IPS DF 19.7 (cell line): ENCODE measurements at regions not wholly inside any gene's neighbourhood (a gene's known extent, or its start where the extent isn't known, plus 50 kb on each side); places are given as distances from the start of the nearest gene placed in this dataset.
"Not testable (repeated sequence)": the region's sequence is repeated elsewhere in the genome, so short reads cannot be mapped to it uniquely, and the experiment has no call there.

Experiments
- DNase-seq: peaks from one replicate; pipeline ENCODE4 v3.0.0-alpha.2; 2013; ENCODE audit warnings: low read depth, low spot score

- DNase-seq, result no peak
Measured at GRCh38 chr18:21928925-21929324, 188.3 kb downstream of the MIB1 start.

- no peak for DNase-seq
Measured at GRCh38 chr18:21930177-21930576, 189.6 kb downstream of the MIB1 start.

- peak; percentile 28 for DNase-seq
Measured at GRCh38 chr18:21933931-21934765, 193.6 kb downstream of the MIB1 start.

GRCh38 chr18:21934766-21935015, 194.1 kb downstream of the MIB1 start:
- DNase-seq, result no peak

GRCh38 chr18:21943456-21943855, 202.9 kb downstream of the MIB1 start:
- no peak for DNase-seq

- no peak for DNase-seq
Measured at GRCh38 chr18:21949326-21950015, 208.9 kb downstream of the MIB1 start.

- DNase-seq, result peak; percentile 9
Measured at GRCh38 chr18:21955757-21956652, 213.4 kb upstream of the GATA6 start.

GRCh38 chr18:21958263-21958662, 211.1 kb upstream of the GATA6 start:
- DNase-seq, result no peak

- DNase-seq, result no peak
Measured at GRCh38 chr18:21958707-21959450, 210.5 kb upstream of the GATA6 start.

GRCh38 chr18:21960189-21960588, 209.2 kb upstream of the GATA6 start:
- DNase-seq, result no peak

- DNase-seq, result no peak
Measured at GRCh38 chr18:21963336-21963735, 206.1 kb upstream of the GATA6 start.

- no peak for DNase-seq
Measured at GRCh38 chr18:21968338-21968737, 201.1 kb upstream of the GATA6 start.

GRCh38 chr18:21972281-21972680, 197.1 kb upstream of the GATA6 start:
- DNase-seq, result no peak

GRCh38 chr18:21975954-21976353, 193.4 kb upstream of the GATA6 start:
- not testable (repeated sequence) for DNase-seq

- no peak for DNase-seq
Measured at GRCh38 chr18:21978546-21979170, 190.7 kb upstream of the GATA6 start.

- no peak for DNase-seq
Measured at GRCh38 chr18:21979171-21979560, 190.2 kb upstream of the GATA6 start.

GRCh38 chr18:21979759-21980158, 189.6 kb upstream of the GATA6 start:
- DNase-seq, result no peak

- no peak for DNase-seq
Measured at GRCh38 chr18:21980744-21981143, 188.6 kb upstream of the GATA6 start.

- not testable (repeated sequence) for DNase-seq
Measured at GRCh38 chr18:21981489-21981888, 187.9 kb upstream of the GATA6 start.

- DNase-seq, result no peak
Measured at GRCh38 chr18:21991081-21991534, 178.3 kb upstream of the GATA6 start.

- DNase-seq, result no peak
Measured at GRCh38 chr18:21991886-21992285, 177.5 kb upstream of the GATA6 start.
